Cardiac muscle cell (in vitro differentiated cells and primary cell): ENCODE measurements at regions not wholly inside any gene's neighbourhood (a gene's known extent, or its start where the extent isn't known, plus 50 kb on each side); places are given as distances from the start of the nearest gene placed in this dataset.

Experiments used
- DNase-seq, 2 donors: peaks; one replicate each; pipeline versions ENCODE4 v3.0.0 to v3.0.0-alpha.2; 2010 to 2017; ENCODE audit warnings: low read depth in 1 of 2, low spot score in 1 of 2
- H3K27ac ChIP-seq: fragments of 200-600 bp; sonication (generic); 2 replicates; pipeline ENCODE4 v1.5.1; 2016
- H3K27me3 ChIP-seq: fragments of 200-600 bp; sonication (generic); 2 replicates; pipeline ENCODE4 v1.6.0; 2016; ENCODE audit warnings: control low read depth
- H3K36me3 ChIP-seq: fragments of 200-600 bp; sonication (generic); 2 replicates; pipeline ENCODE4 v1.5.1; 2016; ENCODE audit warnings: control low read depth
- H3K4me1 ChIP-seq: fragments of 200-600 bp; sonication (generic); 2 replicates; pipeline ENCODE4 v1.8.1; 2017; ENCODE audit warnings: low read depth, mild to moderate bottlenecking, mixed run types
- H3K4me3 ChIP-seq: fragments of 200-600 bp; sonication (generic); 2 replicates; pipeline ENCODE4 v1.5.1; 2016; ENCODE audit warnings: mild to moderate bottlenecking
- H3K9me3 ChIP-seq: fragments of 200-600 bp; sonication (generic); 2 replicates; pipeline ENCODE4 v1.5.1; 2017; ENCODE audit warnings: low read depth, mild to moderate bottlenecking, control low read depth
- CTCF ChIP-seq: IDR thresholded peaks from 2 replicates; pipeline ENCODE4 v1.5.1; 2012; ENCODE audit warnings: low read depth, mild to moderate bottlenecking, low read length

- no peak for TF ChIP-seq CTCF
- no peak for DNase-seq
These were observed 56.2 kb upstream of the PPP2R2D start for GRCh38 chr10:131844529-131845084.

GRCh38 chr10:131845505-131846239 is 55.1 kb upstream of the PPP2R2D start:
- no peaks in the 10 kb centered on the region for H3K4me1 ChIP-seq
- no peaks in the 10 kb centered on the region for H3K9me3 ChIP-seq
- no peak overlapping the region for H3K4me3 ChIP-seq
- TF ChIP-seq CTCF, result no peak
- H3K27ac ChIP-seq, result no peak overlapping the region
- no peaks in the 10 kb centered on the region for H3K27me3 ChIP-seq
- DNase-seq, result no peak
- no peaks in the 10 kb centered on the region for H3K36me3 ChIP-seq

More at GRCh38 chr10:131844529-131845084, 56.2 kb upstream of the PPP2R2D start:
- H3K9me3 ChIP-seq, result no peaks in the 10 kb centered on the region
- no peaks in the 10 kb centered on the region for H3K4me1 ChIP-seq
- no peaks in the 10 kb centered on the region for H3K27me3 ChIP-seq
- H3K4me3 ChIP-seq, result no peak overlapping the region
- H3K27ac ChIP-seq, result no peak overlapping the region
- H3K36me3 ChIP-seq, result no peaks in the 10 kb centered on the region

- no peaks in the 10 kb centered on the region for H3K36me3 ChIP-seq
- H3K4me3 ChIP-seq, result no peak overlapping the region
- H3K4me1 ChIP-seq, result no peaks in the 10 kb centered on the region
- H3K27me3 ChIP-seq, result no peaks in the 10 kb centered on the region
- no peak for DNase-seq
- H3K27ac ChIP-seq, result no peak overlapping the region
- H3K9me3 ChIP-seq, result no peaks in the 10 kb centered on the region
- TF ChIP-seq CTCF, result no peak
These were observed 54.3 kb upstream of the PPP2R2D start for GRCh38 chr10:131846240-131847101.

- H3K27me3 ChIP-seq, result no peaks in the 10 kb centered on the region
- no peak overlapping the region for H3K4me3 ChIP-seq
- H3K9me3 ChIP-seq, result no peaks in the 10 kb centered on the region
- no peak for DNase-seq
- no peaks in the 10 kb centered on the region for H3K36me3 ChIP-seq
- no peak overlapping the region for H3K27ac ChIP-seq
- no peaks in the 10 kb centered on the region for H3K4me1 ChIP-seq
- TF ChIP-seq CTCF, result no peak
These were observed 53.5 kb upstream of the PPP2R2D start for GRCh38 chr10:131847241-131847783.

GRCh38 chr10:131848296-131848695 is 52.5 kb upstream of the PPP2R2D start:
- Histone ChIP-seq H3K9me3 (no peaks in the 10 kb centered on the region), H3K27me3 (no peaks in the 10 kb centered on the region), H3K27ac (no peak overlapping the region), H3K4me1 (no peaks in the 10 kb centered on the region), H3K4me3 (no peak overlapping the region), H3K36me3 (no peaks in the 10 kb centered on the region)
- TF ChIP-seq CTCF, result no peak
- DNase-seq, result no peak
